Activated gamma-delta T cell (primary cell): ENCODE measurements at regions not wholly inside any gene's neighbourhood (a gene's known extent, or its start where the extent isn't known, plus 50 kb on each side); places are given as distances from the start of the nearest gene placed in this dataset.

Source experiments
- DNase-seq: peaks from one replicate; lab custom pipeline; 2025; lab: John Stamatoyannopoulos, UW

GRCh38 chr6:14431385-14432330 lies 314.1 kb downstream of the CD83 start:
- no peak for DNase-seq

DNA sequence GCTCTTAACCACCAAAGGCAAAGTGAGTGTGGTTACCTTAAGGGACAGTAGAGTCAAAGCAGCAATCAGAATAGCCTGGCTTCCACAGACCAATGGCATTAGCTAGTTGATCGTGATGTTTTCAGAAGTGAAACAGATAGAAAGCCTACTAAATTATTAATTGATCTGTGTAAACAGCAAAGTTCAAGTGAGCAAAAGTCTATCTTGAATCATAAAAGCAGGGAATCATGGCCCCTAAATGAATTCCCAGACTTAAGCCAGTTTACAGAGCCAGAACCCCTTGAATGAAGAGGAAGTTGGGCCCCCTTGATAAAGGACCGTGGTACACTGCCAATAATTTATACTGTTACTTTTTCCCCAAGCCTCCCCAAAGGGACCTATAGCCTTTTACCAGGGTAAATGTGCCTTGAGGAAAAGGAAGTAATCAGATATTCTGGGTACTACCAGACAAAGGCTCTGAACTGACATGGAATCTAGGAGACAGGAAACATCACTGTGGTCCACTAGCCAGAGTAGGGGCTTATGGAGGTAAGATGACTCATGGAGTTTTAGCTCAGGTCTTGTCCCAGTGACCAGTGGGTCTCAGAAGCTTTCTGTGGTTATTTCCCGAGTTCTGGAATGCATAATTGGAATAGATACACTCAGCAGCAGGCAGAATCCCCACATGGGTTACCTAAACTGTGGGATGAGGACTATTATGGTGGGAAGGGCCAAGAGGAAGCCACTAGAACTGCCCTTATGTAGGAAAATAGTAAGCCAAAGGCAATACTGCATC lies 317.5 kb downstream of the CD83 start:
- no peak for DNase-seq

DNA sequence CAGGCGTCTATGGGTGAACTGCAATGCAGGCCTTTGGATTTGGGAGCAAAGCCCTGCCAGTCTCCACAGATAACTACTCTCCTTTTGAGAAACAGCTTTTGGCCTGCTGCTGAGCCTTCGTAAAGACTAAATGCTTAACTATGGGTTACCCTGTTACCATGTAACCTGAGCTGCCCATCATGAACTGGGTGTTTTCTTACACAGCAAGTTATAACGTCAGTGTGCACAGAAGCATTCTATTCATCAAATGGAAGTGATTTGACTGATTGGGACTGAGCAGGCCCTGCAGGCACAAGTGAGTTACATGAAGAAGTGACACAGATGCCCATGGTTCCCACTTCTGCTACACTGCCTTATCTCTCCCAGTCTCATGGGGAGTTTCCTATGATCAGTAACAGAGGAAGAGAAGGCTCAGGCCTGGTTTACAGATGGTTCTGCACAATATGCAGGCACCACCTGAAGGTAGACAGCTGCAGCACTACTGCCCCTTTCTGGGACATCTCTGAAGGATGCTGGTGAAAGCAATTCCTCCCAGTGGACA lies 319.1 kb downstream of the CD83 start:
- no peak for DNase-seq

DNA sequence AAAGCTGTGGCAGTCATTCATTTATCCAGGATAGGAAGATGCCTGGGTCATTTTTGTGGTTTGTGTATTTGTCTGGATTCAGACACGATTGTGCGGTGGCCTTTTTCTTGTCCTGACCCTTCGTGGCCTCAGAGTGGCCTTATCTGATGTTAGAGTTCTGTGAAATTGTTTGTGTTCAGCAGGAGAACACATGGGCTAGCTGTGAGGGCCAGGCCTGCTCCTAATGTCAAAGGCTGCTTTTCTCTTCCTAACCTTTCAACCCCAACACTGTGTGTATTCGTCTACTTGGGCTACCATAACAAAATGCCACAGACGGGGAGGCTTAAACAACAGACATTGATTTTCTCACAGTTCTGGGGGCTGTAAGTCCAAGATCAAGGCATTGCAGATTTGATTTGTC lies 321.8 kb downstream of the CD83 start:
- no peak for DNase-seq

DNA sequence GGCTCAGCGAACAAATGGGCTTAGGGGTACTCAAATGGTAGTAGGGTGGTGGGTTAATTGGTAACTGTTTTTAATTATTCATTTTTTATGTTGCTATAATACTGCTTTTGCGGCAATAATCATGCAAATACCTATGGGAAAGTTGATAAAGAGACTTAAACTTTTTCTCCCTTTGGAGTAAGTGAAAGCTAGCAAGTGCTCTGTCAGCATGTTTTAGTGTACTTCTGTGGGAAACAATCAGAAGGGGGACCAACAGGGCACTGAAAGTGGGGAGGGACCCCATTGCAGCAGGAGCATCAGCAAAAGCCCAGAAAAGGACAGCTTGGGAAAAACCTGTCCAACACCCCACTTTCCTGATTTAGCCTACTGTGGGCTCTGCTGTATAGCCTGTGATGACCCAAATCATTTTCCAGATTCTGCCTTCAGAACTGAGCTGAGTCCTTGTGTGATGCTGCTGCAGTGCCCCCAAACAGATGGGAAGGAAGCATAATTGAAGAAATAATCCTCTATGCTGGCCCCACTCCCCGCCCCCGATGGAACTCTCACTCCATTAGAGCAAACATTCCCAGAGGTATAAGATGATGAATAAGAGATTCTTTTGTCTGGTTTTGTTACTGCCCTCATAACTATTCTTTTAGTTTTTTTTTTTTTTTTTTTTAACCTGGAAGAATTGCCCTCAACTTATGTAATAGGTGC lies 322.8 kb downstream of the CD83 start:
- no peak for DNase-seq

GRCh38 chr6:14440940-14441781 lies 323.6 kb downstream of the CD83 start:
- DNase-seq, result no peak

GRCh38 chr6:14442242-14442641 lies 324.7 kb downstream of the CD83 start:
- DNase-seq, result no peak

GRCh38 chr6:14443629-14444268 lies 326.2 kb downstream of the CD83 start:
- no peak for DNase-seq

DNA sequence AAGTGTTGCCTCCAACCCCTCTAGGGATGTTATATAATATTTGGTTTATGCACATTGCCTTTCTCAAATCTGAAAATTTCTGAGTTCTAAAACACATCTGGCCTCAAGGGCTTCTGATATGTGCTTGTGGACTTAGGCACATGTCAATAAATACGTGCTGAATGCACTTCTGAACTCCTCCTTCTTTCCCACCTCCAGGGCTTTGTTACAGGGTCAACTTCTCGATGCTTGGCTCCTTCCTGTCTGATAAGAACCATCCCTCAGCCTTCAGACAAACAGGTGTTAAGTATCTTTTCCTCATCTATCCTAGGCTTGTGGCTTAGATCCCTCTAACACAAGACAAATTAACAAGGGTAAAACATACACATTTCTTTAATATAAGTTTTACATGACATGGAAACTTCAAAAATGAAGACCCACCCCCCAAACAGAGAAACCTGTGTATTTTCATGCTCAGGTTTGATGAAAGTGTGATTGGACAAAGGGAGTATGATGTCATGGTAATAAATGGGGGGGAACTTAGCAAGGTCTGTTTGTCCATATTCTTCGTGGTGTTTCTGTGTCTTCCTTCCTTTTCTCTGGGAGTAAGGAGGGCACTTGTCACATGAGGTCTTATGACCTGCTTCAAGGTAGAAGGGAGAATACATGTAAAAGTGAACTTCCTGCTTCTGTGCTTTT lies 326.9 kb downstream of the CD83 start:
- DNase-seq, result no peak

GRCh38 chr6:14447240-14447639 lies 329.7 kb downstream of the CD83 start:
- no peak for DNase-seq

DNA sequence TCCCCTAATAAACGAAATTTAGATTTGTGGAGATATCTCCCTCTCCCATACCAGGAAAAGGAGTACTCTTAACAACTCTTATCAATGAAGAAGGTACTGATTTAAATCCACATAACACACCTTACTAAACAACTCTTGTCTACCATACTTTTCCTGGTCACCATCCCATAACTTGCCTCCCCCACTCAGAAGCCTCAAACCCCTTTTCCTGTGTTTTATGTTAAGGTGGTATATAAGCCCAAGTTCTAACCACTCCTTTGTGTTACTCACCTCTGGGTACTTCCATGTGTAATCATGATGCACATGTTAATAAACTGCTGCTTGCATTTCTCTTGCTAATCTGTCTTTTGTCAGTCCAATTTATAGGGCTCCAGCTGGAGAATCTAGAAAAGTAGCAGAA lies 330.7 kb downstream of the CD83 start:
- DNase-seq, result no peak

GRCh38 chr6:14450133-14450504 lies 332.5 kb downstream of the CD83 start:
- no peak for DNase-seq

DNA sequence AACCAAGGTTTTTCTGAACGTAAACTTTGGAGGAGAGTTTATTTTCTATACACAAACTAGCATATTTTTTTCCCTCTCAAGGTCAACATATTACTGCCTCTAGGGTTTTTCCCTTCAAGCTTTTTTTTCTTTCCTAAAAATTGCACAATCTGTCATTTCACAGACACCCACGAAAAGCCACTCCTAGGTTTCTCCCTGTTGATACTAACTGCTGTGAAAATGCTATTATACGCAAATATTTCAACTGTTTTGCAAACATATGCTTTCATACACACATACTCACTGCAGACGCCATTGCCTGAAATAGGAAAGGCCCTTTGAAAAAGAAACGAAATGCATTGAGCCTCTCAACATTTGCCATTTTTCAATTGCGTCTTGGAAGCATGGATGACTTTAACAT lies 333.0 kb downstream of the CD83 start:
- DNase-seq, result no peak

DNA sequence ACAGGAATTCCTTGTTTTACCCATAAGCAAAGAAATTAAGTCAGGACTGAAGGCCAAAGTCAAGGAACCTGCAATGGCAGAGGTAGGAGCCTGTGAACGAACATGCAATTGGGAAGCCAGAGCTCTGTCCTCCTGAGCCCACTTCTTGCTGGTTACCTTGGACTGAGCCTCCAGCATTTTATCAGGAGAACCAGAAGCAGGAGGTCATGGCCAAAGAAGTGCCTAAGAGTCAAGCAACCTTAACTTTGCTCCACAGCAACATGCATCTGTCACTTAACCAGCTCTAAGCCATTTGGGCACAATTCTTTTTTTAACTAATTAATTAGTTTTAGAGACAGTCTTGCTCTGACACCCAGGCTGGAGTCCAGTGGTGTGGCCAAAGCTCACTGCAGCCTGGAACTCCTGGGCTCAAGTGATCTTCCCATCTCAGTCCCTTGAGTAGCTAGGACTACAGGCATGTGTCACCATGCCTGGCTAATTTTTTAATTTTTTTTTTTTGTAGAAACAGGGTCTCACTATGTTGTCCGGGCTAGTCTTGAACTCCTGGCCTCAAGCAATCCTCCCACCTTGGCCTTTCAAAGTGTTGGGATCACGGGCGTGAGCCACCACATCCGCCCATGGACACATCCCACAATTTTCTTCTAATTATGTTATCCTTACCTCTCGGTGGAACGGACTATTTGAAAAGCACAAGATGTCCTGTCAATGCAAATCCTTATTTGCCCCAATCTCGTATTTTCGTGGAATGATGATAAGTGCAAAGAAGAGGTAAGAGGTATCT lies 334.2 kb downstream of the CD83 start:
- no peak for DNase-seq

- DNase-seq, result no peak
Measured at GRCh38 chr6:14452567-14453527, 335.3 kb downstream of the CD83 start.

DNA sequence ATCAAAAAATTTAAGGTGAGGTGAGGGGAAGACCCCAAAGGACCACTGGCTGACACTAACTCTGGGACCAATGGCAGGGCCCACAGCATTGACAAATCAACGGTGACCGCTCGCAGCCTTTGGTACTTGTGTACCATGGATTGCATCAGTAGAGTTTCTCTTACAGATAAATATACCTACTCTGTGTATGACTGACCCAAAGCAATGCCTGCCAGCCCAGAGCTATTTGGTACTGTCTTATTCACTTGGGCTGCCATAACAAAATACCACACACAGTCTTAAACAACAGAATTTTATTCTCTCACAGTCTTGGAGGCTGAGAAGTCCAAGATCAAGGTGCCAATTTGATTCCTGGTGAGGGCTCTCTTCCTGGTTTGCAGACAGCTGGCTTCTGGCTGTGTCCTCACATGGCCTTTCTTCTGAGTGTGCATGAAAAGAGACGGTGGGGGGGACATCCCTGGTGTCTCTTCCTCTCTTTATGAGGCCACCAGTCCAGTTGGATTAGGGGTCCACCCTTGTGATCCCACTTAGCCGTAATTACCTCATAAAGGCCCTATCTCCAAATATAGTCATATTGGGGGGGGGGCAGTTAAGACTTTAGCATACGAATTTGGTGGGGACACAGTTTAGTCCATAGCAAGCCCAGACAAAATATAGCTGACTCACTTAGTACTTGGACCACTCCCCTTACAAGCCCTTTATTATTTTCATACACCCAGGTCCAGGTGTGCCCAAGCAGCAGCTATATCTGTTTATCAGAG lies 336.3 kb downstream of the CD83 start:
- no peak for DNase-seq

DNA sequence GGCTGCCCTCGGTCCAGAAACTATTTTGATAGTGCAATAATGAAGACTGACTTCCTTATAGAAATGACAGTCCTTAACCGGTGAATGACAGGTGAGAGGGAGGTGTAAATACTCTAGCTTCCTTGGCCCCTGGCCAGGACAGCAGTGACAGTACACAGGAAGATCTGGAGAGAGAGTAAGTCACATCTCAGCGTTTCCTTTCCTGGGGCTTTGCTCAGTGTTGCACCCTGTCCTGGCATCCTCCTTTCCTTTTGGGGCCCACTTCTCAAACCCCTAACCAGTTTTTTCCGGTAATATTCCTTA lies 336.9 kb downstream of the CD83 start:
- DNase-seq, result no peak

DNA sequence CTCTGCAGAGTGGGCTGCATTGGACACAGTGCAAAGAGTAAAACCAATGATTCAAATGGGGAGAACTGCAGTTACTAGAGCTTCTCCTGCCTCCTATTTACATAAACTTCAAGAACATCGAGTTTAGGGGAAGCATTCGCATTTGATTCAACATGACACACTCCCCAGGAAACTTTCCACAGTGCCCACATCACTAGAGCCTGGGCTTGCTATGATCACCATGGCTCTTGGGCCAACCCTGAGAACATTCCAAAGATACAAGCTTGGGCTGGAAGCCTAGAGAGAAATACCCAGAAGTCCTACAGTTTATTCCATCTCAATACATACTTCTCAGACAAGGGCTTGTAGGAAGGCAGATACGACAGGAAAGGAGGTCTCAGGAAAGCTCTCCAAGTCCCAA lies 337.9 kb downstream of the CD83 start:
- DNase-seq, result no peak
